HG03066 (cell line): ENCODE measurements at regions not wholly inside any gene's neighbourhood (a gene's known extent, or its start where the extent isn't known, plus 50 kb on each side); places are given as distances from the start of the nearest gene placed in this dataset.
"Not testable (repeated sequence)": the region's sequence is repeated elsewhere in the genome, so short reads cannot be mapped to it uniquely, and the experiment has no call there.

Experiments
- ATAC-seq: cut with Tn5 transposase; IDR thresholded peaks from one replicate; pipeline ENCODE4 v1.9.1; 2021; ENCODE audit warnings: low read depth; ENCODE audit not compliant: unreplicated experiment

DNA sequence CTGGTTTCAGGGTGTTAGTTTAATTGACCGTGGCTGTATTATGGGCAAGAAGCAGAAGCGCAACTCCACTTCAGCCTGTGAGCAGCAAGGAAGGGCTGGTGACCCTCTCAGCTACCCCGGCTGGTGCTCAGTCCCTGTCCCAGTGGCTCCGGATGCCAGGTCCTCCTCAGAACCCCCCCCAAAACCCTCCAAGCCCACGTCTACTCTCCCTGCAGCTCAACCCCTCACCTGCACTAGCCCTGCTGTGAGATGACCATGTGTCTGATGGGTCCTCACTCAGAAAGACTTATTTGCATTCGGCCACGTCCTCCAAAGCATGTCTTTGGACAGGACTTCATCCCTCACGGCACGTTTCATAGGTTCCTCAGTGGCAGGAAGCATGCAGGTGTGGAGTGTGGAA, 119.7 kb upstream of the ALKAL2 start:
- ATAC-seq = no peak

DNA sequence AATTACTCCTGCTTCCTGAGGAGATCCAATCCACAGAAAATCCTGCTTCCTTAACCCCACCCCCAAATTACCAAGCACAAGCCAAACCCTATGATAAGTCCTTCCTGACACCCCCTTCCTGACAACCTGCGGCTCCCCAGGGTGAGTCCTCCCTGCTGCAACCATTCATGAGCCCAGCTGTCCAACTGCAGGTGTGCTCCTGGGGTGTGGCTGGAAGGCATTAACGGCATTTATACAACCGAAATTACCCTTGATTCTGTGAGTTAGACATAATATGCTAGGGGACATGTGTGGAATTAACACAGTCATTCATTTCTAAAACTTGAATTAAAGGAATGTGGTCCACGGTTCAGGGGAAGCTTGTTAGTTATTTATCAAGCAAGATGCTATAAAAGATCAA, 119.0 kb upstream of the ALKAL2 start:
- no peak for ATAC-seq

DNA sequence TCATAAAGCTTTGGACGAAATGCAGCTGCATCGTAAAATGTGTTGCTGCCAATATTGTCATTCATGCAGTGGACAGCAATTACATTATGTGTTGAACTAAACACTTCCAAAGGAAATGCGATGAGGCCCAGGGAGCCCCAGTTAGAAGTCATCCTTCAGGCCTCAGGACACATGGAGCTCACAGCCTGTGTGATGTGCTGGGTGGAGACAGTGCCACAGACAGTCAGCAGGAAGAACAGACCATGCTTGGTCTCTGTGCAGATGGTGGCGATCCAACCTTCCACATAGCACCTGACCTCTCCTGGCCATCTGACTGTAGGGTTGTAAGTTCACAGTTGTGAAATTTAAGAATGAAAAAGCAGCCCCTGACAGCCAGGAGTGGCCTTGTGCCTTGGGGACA, 118.3 kb upstream of the ALKAL2 start:
- no peak for ATAC-seq

DNA sequence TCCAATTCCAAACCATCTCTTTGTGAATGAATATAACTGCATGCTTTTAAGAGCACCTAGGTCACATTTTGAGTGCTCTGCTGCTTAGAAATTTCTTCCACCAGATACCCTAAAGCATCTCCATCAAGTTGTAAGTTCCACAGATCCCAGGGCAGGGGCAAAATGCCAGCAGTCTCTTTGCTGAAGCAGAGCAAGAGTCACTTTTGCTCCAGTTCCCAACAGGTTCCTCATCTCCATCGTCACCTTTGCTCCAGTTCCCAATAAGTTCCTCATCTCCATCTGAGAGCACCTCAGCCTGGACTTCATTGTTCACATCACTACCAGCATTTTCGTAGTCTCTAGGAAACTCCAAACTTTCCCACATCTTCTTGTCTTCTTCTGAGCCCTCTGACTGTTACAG, 116.7 kb upstream of the ALKAL2 start:
- no peak for ATAC-seq

DNA sequence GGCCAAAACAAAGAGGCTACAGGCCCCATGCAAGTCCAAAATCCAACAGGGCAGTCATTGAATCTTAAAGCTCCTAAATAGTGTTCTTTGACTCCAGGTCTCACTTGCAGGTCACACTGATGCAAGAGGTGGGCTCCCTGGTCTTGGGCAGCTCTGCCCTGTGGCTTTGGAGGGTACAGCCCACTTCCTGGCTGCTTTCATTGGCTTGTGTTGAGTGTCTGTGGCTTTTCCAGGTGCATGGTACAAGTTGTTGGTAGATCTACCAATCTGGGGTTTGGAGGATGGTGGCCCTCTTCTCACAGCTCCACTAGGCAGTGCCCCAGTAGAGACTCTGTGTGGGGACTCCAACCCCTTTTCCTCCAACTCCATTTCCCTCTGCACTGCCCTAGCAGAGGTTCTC, 115.8 kb upstream of the ALKAL2 start:
- no peak for ATAC-seq

DNA sequence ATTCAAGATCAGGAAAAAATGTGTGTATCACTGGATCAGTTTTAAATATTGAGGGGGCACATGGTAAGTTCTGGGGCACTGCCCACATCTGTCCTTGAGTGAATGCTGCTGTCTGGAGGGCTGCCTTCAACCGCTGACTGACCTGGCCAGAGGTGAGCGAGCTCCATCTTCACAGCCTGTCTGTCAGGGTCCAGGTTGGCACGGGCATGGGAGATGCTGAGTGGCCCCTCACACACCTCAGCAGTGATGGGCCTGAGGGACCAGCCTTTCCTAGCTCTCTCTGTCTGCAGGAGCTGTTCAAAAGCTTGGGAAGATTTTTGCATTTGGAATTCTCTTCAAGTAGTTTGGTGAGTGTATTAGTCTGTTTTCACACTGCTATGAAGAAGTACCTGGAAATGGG, 114.8 kb upstream of the ALKAL2 start:
- ATAC-seq = no peak

DNA sequence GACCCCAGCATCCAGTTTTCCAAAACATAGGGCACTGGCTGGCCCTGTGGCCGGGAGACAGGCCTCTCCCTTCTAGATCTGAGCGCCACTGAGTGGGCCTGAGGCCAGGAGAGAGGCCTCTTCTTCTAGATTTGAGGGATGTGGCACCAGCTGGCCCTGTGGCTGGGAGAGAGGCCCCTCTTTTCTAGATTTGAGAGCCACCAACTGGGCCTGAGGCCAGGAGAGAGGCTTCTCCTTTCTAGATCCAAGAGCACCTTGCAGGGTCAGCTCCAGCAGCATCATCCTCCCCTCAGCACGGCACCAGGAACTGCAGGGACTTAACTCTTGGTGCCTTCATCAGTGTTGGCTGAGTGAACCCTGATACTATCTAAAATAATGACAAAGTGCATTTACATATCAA, 114.3 kb upstream of the ALKAL2 start:
- ATAC-seq = no peak

DNA sequence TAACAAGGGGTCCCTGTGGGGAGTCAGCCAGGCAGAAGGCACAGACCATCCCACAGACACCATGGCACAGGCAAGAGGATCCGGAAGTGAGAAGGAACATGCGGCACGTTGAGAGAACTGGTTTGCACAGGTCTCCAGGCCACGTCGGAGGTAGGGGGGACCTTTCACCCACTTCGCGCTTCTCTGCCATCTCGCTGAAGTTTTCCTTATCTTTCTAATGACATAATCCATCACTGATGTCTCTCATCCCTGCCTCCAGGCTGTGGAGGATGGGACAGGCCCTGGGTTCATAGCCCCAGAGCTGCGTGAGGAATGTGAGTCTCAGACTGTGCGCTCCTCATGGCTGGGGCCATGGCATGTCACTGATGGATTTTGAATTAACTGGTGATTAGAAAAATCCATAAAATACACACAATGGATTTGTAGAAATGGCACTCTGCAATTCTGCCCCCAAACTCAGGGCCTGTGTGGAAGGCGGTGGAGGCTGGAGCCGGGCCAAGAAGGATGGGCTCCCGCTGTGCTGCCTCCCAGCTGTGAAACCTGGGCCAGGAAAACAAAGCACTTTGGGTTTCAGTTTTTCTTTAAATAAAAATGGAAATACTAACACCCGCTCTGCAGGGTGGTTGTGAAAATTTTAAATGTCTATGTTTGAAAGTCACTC, 113.3 kb upstream of the ALKAL2 start:
- ATAC-seq = no peak

DNA sequence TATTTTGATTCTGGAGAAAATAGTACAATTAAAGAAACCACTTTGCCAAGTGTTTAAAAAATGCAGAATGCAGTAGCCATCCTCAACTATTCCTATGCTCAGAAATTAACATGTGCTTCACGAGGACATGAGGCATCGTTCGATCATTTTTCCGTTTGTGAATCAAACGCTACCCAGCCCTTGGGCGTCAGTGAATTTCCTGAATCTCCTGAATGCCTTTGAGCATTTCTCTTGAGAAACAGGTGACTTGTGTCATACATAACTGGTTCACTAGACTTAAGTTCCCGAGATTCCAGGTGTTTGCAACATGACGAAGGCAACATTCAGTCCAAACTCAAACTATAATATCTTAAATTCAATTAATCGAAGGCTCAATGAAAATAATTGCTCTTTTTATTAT, 110.0 kb upstream of the ALKAL2 start:
- no peak for ATAC-seq

DNA sequence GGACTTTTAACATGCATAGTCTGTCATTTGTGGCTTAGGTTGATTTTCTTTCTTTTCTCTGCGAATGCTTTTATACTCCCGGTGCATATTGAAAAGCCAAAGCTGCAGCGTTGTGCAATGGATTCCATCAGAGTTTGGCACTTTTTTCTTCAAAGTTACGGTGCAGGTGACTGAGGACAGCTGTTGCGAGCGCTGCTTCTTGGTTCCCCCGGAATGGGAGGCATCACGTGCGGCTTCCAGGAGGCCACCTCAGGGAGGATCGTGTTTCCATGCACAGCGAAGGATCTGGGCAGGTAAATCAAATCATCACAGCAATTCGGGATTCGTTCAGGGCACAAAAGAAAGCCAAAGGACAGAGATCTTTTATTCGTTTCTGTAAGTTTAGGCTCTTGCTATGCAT, 109.6 kb upstream of the ALKAL2 start:
- ATAC-seq = no peak

DNA sequence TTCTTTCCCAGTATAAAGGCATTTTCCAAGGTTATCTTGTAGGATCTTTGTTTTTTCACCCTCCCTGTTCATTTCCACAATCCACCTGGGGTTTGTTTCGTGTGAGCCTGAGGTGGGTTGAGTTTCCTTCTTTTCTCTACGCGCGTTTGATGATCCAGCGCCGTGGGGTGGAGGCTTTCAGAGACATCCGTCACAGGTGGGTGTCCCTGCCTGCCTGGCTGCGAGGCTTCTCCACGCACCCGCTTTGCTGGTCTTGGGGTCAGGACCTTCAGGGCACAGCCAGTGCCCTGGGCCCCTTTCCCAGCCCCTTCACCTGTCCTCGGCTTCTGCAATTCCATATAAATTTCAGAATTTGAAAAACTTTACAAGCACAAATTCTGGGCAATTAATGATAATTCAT, 109.0 kb upstream of the ALKAL2 start:
- ATAC-seq = no peak

DNA sequence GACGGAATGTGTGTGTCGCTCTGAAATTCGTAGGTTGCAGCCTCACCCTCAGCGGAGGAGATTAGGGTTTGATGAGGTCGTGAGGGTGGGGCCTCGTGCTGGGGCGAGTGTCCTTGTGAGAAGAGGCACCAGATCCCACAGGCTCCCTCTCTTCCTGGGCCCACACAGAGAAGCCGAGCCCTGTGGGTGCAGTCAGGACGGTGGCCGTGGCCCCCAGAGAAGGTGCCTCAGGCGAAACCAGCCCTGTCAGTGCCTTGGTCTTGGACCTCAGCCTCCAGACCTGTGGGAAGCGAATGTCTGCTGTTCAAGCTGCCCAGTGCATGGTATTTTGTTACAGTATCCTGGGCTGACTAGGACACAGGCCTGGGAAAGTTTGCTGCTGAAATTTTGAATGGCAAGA, 108.0 kb upstream of the ALKAL2 start:
- no peak for ATAC-seq

DNA sequence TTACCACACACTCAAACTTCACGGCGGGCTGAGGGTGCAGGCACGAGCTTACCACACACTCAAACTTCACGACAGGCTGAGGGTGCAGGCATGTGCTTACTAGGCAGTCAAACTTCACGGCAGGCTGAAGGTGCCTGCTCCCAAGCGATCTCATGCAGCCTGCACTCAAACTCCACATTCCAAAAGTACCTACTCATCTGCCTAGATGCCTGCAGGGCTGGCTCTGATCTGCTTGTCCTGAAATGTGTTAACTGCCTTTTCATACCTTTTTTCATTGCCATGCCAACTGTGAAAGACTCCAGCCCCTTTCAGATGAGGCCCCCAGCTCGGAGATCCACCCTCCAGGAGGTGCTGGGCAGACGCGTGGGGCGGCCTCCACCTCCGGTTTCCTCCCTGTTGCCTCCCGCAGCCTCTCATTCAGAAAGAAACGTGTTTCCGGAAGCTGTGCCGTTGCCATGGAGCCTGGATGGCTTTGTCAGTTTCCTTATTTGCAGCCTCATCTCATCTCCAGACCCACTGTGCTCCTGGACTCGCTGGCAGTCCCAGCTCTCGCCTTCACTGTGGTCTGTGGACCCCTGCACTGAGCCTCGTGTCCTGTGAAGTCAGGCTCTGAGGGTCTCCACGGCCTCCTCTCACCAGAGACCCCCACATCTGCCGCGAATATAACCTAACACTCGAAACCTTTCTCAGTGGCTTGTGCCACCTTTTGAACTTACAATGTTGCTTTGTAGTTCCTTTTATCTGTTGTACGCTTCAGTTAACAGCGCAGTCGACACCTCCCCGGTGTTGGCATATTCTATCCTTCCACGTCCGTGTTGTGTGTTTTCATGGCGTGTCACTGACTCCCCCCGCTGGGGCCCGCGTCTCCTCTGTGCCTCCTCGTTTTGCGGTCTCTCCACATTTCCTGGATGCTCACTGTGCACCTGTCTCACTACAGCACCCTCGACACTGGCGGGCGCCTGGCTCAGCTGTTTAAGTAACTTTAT, 106.1 kb upstream of the ALKAL2 start:
- ATAC-seq = no peak

DNA sequence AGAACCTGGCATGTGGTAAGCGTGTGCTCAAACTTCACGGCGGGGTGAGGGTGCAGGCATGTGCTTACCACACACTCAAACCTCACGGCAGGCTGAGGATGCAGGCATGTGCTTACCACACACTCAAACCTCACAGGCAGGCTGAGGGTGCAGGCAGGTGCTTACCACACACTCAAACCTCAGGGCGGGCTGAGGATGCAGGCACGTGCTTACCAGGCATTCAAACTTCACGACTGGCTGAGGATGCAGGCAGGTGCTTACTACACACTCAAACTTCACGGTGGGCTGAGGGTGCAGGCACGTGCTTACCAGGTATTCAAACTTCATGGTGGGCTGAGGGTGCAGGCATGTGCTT, 105.0 kb upstream of the ALKAL2 start:
- no peak for ATAC-seq

DNA sequence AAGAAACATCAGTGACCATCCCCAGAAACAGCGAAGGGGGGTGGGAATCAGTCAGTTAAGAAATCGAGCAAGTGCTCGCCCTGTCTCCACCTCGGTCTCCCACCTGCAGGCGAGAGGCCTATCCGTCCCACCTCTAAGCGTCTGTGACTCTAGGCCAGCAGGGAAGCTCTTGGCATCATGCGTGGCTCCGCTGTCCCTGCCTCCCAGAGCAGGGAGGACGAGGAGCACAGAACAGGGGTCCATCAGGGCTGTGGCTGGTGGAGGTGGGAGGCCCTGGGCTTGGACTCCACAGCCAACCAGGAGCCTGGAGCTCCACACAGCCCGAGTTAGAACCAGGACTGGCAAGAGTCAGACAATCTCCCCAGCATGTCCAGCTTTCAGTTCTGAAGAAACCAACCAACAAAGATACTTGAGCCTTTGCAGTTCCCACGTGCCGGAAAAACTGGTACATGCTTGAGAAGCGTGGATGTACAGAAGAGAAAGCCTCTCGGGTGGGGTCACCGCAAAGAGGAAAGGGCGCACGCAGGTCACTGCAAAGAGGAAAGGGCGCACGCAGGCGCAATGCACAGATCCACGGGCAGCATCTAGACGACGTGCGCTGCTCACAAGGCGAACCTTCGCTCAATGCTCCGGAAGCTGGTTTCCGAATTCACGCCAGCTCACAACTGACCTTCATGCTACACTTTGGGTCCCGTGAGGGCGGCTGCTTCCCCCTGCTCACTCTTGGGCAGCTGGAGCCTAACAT, 104.5 kb upstream of the ALKAL2 start:
- no peak for ATAC-seq

DNA sequence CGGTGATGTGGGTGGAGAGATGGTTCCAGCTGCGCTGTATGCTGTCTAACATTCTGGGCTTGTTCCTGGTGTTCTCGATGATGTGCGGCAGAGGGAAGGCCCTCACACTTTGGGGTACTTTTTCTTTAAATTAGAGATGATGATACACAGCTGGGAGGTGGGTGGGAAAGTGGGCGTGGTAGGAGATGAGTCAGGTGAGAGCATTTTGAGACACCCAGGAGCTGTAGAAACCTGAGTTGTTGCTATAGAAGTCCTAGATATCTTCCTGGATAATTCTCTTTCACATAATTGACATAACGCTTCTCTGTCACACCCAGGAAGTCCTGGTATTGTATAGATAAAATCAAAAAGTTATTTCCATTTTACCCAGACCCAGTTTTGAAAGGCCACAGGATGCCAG, 103.8 kb upstream of the ALKAL2 start:
- no peak for ATAC-seq

DNA sequence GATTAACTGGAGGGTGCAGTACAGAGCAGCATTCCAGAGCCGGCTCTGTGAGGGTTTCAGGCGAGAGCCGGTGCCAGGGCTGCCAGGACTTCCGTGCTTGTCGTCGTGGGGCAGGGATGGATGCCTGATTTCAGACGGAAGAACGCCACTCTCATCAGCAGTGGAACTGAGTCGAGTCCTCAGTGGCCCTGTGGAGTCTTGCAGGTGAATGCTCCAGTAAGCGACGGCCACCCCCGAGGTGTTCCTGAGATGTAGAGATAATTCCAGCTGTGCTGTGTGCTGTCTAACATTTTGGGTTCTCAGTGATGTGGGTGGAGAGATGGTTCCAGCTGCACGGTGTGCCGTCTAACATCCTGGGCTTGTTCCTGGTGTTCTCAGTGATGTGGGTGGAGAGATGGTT, 103.1 kb upstream of the ALKAL2 start:
- ATAC-seq = no peak

DNA sequence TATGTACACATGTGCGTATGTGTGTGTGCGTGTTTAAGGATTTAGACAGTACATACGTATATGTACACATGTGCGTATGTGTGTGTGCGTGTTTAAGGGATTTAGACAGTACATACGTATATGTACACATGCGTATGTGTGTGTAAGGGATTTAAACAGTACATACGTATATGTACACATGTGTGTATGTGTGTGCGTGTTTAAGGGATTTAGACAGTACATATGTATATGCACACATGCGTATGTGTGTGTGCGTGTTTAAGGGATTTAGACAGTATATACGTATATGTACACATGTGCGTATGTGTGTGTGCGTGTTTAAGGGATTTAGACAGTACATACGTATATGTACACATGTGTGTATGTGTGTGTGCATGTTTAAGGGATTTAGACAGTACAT, 102.1 kb upstream of the ALKAL2 start:
- not testable (repeated sequence) for ATAC-seq

DNA sequence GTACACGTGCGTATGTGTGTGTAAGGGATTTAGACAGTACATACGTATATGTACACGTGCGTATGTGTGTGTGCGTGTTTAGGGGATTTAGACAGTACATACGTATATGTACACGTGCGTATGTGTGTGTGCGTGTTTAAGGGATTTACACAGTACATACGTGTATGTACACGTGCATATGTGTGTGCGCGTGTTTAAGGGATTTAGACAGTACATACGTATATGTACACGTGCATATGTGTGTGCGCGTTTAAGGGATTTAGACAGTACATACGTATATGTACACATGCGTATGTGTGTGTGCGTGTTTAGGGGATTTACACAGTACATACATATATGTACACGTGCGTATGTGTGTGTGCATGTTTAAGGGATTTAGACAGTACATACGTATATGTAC, 100.9 kb upstream of the ALKAL2 start:
- ATAC-seq = not testable (repeated sequence)

DNA sequence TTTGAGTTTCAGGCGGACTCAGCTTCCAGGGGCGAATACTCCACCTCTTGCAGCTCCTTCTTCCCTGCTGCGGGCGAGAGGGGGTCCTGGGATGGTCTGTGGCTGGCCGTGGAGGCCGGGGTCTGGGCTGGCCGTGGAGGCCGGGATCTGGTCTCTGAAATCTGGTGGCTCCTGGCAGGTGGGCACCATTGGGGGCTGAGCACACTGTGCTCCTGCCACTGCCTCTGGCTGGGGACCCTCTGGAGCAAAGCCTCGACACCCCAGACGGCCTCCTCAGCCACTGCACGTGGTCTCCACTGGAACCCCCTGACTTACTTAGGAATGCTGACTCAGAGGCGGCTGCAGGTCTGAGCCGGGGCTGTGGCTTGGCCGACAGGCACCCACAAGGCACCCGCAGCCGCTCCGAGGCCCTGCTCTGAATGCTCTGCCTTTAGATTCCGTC, 100.1 kb upstream of the ALKAL2 start:
- no peak for ATAC-seq

DNA sequence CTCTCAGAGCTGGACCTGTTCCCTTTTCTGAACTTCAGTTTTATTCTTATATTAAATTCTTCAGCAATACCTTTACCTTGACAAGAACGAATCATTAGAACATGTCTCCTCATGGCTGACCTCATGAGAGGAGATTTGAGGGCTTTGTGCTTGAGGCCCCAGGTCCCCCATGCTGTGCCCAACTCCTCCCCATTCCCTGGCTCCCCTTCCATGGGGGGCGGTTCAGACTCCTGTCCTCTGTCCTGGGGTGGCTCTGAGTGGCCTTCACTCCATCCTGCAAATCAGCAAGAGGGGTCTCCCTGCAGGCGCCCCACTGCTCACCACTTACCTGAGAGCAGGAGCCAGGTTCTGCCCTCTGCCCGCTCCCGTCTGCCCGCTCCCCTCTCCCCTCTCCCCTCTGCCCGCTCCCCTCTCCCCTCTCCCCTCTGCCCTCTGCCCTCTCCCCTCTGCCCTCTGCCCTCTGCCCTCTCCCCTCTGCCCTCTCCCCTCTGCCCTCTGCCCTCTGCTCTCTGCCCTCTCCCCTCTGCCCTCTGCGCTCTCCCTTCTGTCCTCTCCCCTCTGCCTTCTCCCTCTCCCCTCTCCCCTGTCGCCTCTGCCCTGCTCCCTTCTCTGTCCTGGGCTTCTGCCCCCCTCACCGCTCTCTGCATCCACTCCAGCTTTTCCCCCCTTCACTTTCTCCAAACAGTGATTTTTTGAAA, 98.7 kb upstream of the ALKAL2 start:
- no peak for ATAC-seq
